HG03175 (cell line): ENCODE measurements at regions not wholly inside any gene's neighbourhood (a gene's known extent, or its start where the extent isn't known, plus 50 kb on each side); places are given as distances from the start of the nearest gene placed in this dataset.
A peak's percentile ranks its signal among the peaks of the same experiment; 100 is the strongest.
"Not testable (repeated sequence)": the region's sequence is repeated elsewhere in the genome, so short reads cannot be mapped to it uniquely, and the experiment has no call there.

Experiments
- ATAC-seq: cut with Tn5 transposase; IDR thresholded peaks from one replicate; pipeline ENCODE4 v1.9.1; 2021; ENCODE audit warnings: mild to moderate bottlenecking, moderate library complexity; ENCODE audit not compliant: unreplicated experiment

DNA sequence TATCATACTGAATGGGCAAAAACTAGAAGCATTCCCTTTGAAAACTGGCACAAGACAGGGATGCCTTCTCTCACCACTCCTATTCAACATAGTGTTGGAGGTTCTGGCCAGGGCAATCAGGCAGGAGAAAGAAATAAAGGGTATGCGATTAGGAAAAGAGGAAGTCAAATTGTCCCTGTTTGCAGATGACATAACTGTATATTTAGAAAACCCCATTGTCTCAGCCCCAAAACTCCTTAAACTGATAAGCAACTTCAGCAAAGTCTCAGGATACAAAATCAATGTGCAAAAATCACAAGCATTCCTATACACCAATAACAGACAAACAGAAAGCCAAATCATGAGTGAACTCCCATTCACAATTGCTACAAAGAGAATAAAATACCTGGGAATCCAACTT, 52.5 kb upstream of the CCDC71L start:
- not testable (repeated sequence) for ATAC-seq

- not testable (repeated sequence) for ATAC-seq
These were observed 53.9 kb upstream of the CCDC71L start for GRCh38 chr7:106714590-106715442.

GRCh38 chr7:106715730-106716129, 54.8 kb upstream of the CCDC71L start:
- ATAC-seq = no peak

DNA sequence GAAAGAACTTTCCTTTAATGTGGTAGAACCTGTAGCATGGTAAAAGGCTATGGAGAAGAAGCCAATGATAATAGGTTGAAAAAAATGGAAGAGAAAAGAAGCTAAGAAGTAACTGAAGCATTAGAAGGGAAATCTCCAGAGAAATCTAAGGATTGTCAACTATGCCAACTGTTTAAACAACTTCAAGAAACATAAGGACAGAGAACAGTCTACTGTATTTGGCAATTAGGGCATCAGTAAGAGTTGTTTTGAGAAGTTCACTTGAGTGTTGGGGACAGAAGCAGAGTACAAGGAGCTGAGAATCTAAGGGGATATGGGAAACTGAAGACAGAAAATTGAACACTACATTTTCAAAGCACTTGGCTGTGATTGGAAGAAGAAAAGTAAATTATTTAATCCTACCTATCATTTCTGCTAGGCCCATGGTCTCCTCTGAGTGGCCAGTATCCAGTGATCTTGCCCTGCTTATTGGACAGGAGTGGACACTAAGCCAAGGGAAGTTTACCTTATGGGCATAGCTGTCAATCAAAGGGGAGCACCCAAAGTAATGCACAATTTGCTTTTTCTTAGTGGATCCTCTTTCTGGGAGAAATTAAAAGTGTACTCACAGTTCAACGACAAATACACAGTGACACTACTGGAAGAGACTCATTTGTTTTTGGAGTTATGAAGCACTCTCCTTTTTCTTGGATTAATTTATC, 56.4 kb upstream of the CCDC71L start:
- no peak for ATAC-seq

- ATAC-seq = peak; percentile 80
These were observed 57.3 kb upstream of the CCDC71L start for GRCh38 chr7:106717955-106718871.

DNA sequence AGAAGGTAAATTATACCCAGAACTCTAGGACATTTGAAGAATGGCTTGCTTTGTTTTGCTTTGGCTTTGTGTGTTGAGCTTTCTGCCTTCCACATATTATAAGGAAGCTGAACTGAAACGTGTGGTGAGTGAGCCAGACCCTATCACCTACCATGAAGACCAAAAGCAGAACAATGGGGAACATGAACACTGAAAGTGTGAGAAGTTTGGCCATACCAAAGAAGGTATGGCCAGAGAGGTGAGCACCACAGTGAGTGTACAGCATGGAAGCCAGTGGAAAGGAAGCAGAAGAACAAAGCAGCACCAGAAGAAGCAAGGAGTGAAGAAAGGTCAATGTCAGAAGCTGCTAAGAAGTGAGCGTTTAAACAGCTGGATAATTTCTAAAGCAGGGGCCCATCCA, 59.7 kb upstream of the CCDC71L start:
- peak; percentile 60 for ATAC-seq

- no peak for ATAC-seq
These were observed 61.1 kb upstream of the CCDC71L start for GRCh38 chr7:106721816-106722785.

GRCh38 chr7:106723398-106723797, 62.4 kb upstream of the CCDC71L start:
- ATAC-seq = no peak

DNA sequence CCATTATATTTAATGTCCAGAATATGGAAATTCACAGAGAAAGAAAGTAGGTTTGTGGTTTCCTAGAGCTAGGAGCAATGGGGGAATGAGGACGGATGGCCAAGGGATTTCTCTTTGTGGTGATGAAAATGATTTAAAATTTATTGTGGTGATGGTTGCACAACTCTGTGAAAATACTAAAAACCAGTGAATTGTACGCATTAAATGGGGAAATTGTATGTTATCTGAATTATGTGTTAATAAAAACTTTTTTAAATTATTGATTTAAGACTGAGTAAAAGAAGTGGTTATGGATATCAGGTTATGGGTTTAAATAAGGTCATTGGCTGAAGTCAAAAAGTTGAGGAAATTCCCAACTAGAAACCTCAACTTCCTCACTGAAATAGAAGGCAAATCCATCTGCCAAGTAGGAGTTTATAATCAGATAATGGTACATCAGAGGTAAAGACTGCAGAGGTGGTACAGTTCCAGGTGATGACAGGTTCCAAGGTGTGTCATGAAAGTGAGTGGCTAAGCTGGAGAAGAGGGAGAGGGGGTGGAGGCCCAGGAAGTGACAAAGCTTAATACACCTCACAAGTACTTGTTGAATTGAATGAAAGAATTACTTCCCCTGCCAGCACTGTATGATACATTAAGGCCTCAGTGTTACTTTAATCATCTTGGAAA, 68.9 kb upstream of the CCDC71L start:
- no peak for ATAC-seq

DNA sequence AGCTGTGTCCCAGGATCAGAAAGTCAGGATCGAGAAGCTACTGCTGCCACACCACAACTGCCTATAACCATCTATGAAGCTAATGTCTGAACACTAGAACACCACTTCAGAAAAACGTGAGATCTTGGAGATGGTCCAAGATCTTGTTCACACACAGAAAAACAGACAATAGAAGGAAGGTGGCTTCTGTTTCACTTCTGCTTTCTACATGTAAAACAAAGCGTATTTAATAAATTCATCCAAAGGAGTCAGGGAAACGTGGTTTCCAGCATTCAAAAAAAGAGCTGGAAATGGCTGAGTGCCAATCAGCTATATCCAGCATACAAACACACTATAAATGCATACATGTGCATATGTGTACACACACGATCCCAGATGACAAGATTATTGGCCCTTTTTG, 70.2 kb upstream of the CCDC71L start:
- ATAC-seq = peak; percentile 88

DNA sequence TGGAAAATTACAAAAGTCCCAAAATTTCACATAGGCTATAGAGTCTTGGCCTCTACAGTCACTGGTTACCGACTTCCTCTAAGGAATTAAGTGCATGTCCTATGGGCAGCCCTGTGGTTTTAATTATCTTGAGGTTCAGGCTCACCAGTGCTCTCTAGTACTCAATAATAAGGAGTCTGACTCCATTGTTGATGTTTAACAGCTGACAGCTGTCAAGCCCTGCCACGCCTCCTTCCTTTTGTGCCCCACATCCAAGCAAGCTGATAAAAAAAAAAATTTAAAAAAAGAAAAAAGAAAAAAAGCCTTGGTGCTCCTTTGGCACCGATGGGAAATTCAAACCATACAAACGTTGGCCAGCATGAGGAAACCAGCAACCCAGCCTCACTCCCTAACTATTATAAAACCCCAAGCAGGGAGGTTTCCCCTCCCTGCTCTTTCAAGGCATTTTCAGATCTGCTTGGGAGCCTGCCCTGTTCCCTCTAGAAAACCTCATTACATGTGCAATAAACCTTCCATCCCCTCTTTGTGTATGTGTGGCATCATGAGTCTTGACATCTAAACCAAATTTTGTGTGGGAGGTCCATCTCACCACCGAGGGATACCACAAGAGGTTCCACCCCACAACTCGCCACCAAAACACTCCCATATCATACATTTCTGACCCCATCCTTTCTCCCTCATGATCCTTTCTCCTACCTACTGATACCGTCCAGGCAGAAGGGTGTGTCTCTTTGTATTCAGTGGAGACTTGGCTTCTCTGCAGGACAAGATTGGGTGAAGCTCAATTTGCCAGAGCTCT, 70.9 kb upstream of the CCDC71L start:
- no peak for ATAC-seq

DNA sequence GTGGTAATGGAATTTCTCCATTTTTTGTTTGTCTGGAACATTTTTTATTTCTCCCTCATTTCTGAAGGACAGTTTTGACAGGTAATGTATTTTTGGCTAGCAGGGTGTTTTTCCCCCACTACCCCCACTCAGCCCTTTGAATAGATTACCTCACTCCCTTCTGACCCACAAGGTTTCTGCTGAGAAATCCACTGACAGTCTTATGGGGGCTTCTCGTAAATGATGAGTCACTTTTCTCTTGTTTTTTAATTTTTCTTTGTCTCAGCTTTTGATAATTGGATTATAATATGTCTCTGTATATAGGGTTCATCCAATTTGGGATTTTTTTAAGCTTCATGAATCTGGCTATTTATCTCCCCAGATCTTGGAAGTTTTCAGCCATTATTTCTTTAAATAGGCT, 74.7 kb upstream of the CCDC71L start:
- no peak for ATAC-seq

DNA sequence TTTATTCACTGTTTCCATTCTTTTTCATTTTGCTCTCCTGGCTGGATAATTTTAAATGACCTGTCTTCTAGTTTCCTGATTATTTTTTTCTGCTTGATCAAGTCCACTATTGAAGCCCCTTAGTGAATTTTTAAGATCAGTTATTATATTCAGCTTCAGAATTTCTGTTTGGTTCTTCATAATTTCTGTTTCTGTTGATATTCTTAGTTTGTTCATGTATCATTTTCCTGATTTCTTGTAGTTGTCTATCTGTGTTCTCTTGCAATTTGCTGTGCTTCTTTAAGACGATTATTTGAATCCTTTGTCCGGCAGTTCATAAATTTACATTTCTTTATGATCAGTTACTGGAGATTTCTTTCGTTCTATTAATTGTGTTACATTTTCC, 75.2 kb upstream of the CCDC71L start:
- ATAC-seq = no peak

DNA sequence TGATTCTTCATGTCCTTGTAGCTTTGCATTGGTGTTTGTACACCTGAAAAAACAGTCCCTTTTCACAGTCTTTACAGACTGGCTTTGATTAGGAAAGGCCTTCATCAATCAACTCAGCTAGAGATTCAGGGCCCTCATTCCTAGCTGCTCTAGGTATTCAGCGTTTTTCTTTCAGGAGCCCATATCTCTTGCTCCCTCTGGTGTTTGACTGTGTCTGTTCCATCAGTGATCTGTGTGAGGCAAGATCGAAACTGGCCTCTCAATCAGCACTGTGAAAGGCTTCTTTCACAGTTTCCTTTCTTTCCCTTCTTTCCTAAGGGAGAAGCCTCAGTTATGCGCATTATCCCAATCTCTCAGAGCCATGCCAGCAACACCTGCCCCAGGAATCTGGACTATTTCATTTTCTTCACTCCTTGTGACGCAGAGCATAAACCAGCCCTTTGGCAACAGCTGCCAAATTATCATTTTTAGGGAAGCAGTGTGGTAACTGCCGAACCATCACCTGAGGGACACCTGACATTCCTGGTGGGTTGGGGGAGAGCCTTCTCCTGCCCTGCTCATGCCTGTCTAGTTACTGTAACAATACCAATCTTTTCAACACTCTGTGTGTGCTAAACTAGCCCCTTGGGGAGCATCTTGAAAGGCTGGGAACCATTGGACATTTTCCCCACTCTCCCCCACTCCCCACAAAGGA, 75.7 kb upstream of the CCDC71L start:
- ATAC-seq = peak; percentile 86

DNA sequence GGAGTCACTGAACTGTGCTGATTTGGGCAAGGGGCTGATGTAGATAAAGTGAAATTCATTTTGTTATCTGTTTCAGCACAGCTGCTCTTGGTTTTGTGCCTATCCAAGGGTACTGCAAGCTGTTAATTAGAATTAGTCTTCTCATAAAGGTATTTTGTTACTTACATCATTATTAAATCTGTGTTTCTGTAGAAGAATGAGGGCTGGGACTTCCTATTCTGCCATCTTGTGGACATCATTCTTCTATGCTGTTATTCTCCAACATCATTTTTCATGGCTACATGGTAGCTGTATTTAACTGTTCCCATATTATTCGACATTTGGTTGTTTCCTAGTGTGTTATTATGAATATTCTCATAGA, 76.2 kb upstream of the CCDC71L start:
- no peak for ATAC-seq

DNA sequence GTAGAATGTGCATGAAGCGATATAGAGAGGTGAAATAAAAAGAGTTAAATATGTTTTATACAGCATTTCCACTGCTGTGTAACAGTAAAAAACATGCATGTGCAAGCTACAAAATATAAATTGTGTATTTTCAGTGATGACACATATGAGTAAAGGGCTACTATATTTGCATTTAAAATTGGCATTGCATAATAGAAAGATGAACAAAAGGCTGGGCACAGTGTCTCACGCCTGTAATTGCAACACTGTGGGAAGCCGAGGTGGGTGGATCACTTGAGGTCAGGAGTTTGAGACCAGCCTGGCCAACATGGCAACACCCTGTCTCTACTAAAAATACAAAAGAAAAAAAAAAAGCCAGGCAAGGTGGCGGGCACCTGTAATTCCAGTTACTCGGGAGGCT, 79.8 kb upstream of the CCDC71L start:
- ATAC-seq = no peak

- no peak for ATAC-seq
These were observed 83.7 kb upstream of the CCDC71L start for GRCh38 chr7:106744563-106745091.

DNA sequence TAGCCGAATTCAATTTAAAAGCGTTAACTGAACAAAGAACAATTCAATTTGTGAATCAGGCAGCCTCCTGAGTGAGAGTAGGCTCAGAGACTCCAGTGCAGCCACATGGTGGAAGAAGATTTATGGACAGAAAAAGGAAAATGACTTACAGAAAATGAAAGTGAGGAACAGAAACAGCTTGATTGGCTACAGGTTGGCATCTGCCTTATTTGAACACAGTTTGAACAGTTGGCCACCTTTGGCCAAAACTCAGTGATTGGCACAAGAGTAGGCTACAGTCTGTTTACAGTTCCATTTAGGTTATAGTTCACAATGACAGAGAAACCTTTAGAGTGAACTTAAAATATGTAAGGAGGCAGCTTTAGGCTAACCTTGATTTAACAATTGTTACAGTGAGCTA, 86.3 kb upstream of the CCDC71L start:
- ATAC-seq = not testable (repeated sequence)
